ENCODE measurements at regions not wholly inside any gene's neighbourhood (a gene's known extent, or its start where the extent isn't known, plus 50 kb on each side); places are given as distances from the start of the nearest gene placed in this dataset.
"Not testable (repeated sequence)": the region's sequence is repeated elsewhere in the genome, so short reads cannot be mapped to it uniquely, and the experiment has no call there.

DNA sequence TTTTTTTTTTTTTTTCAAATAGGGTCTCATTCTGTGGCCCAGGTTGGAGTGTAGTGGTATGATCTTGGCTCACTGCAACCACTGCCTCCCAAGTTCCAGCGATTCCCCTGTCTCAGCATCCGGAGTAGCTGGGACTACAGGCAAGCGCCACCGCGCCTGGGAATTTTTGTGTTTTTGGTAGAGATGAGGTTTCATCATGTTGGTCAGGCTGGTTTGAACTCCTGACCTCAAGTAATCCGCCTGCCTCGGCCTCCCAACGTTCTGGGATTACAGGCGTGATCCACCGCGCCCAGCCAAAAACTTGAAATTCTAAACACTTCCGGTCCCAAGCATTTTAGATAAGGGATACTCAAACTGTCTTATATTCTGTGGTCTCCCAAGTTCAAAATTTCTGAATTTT is 718.9 kb upstream of the MEF2C start:
- DNase-seq: no peak

DNA sequence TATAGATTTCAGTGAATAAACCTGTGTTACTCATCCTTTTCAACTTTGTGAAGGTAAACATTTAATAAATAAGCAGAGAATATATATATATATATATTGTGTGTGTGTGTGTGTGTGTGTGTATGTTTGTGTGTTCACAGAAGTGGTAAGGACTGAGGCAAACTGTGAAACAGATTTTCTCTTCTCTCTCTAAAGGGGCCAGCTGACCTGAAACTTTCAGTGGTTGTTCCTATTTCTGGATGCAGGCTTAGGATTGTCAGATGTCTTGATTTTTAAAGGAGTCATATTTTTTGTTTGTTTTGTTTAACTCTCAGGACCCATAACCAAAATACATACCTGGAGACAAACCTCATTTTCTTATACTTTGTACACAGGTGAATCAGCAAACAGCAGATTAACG is 714.9 kb upstream of the MEF2C start:
- DNase-seq: no peak

DNA sequence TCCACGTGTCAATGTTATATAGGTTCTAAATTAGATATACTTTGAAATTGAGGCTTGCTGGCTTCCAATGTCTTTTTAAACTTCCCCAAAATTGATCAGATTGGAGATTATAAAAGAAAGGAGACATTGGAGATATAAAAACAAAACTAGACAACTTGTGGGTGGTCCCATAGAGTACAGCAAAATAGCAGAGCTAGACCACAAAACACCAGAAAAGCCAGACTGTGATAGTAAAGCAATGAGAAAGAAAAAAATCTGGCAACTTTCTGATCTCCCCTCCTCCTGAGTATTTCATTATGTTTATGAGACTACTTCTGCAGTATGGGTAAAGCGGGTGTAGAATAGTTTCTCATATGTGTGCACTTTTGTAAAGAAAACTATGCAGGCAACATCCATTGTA is 713.8 kb upstream of the MEF2C start:
- DNase-seq: no peak

DNA sequence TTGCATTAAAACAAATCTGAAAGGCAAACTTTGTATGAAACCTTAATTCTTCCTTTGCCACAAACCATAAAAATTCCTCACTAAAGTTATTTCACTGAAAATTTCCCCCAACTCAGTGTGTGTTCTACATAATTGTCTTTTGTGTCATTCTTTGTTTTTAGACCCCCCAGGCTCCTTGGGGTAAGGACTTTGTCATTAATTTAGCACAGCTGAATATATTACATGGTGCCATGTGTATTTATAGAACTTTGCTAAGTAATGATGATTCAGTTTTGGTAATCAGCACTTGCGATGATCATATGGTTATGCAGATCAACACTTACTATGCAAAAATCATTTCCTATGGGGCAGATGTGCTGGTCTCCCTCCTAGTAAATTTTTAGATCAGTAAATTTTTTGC is 712.1 kb upstream of the MEF2C start:
- no peak for DNase-seq

DNA sequence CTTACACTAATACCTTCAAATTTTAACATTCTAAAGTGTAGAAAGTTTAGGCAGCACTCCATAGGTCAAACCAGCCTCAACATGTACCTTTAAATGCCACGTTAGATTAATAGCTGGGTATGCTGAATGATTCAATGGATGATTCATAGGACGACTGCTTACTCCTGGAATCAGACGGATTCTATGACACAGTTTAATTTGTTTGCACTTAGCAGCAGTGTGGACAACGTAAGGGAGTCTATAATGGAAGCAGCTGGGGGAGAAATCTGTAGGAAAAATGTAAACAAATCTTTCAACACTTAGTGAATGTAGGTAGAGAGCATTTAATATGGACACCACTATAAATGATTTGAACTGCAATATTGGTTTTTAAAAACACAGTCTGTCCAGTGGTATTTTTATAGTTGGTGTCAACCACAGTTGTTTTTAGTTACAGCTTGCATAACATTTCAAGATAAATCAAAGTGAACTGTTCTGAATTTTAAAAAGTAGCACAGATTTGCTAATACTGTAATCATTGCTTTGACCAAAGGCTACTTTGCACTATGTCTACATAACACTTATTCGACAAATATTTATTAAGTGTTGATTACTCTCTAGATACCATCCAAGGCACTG is 701.5 kb upstream of the MEF2C start:
- no peak for DNase-seq

DNA sequence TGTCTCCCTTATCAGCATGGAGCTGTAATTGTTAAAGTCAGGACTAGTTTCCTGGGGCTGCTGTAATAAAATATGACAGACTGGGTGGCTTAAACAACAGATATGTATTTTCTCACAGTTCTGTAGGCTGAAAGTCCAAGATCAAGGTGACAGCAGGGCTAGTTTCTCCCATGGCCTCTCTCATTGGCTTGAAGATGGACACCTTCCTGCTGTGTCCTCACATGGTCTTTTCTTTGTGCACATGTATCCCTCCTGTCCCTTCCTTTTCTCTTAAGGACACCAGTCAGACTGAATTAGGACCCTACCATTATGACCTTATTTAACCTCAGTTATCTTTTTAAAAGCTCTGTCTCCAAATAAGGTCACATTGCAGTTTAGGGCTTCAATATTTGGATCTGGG is 700.5 kb upstream of the MEF2C start:
- DNase-seq: no peak

DNA sequence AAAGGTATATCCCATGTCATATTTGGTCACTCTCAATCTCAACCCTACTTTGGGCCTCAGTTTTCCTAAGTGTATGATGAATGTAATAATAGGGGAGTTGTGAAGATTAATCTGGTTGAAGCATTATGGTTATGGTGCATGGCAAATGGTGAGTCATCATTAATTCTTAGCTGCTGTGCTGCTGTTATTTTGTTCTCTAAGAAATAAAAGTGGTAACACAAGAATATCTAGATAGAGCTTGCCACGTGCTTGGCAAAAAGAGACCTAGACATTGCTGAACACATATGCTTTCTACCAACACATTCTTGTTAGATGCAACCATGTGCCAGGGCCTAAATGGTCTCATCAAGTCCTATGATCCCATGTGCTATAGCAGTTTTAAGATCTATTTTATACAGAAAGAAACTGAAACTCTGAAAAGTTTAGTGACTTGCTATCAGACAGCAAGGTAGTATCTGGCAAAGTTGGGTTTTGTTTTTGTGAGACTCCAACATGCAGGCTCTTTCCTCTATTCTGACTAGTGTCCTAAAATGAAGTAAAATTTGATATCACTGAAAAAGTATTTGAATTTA is 699.9 kb upstream of the MEF2C start:
- DNase-seq: no peak

DNA sequence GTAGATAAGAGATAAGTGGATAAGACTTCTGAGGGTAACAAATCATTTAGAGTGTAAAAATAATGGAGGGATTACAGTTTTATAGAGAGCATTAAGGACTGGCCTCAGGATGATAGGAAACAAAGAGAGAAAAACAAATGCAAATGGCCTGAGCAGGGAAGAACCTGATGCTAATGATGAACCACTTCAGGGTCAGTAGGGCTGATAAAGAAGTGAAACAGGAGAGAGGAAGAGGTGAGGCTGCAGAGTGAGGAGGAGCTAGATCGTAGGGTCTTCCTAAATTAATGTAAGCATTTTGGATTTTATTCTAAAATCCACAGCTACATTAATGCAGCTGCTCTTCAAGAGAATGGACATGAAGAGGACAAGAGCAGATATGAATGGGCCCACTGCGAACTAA is 698.0 kb upstream of the MEF2C start:
- no peak for DNase-seq

DNA sequence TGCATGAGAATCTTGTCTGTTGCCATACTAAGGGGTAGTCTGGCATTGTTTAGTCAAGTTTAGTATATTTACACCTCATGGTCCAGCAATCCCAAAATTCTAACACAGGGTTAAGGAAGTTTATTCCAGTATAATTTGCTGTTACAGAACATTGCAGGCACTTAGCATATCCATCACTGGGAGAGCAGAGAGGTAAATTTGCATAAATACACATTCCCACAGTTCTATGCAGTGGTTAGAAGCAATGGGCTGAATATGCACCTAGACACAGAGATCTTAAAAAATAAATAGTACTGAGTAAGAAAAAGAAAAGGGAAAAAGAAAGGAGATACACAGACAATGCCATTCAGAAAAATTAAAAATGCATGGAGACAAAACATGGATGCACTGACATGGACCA is 692.3 kb upstream of the MEF2C start:
- no peak for DNase-seq

DNA sequence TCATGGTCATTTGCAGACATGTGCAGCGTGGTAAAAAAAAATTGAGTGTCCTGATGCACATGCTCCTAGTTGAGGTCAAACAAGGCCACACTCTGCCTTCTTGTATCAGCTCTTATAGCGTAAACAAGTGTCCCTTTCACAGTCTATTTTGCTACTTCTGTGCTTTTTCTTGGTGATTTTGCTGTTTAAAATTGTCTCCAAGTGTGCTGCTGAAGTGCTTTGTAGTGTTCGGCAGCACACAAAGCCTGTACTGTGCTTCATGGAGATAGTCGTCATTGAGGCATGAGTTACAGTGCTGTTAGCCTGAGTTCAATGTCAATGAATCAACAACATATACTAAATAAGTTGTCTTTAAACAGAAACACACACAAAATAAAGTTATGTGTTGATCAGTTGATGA is 690.4 kb upstream of the MEF2C start:
- no peak for DNase-seq

DNA sequence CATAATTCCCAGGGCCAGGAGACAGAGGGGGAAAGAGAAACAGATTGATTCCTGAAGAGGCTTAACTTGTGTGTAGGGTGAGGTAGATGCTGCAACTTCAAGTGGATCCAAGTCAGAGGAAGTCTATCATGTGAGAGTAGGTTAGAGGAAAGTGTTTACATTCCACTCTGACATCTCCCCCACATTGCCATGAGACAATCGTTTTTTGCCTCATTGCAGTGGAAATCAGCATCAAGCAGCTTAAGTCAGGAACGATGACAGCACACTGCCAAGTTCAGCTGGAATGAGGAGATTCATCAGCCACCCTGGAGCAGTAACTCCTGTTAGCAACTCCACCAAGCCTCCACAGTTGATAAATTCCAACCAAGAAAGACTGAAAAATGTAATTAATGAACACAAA is 689.7 kb upstream of the MEF2C start:
- DNase-seq: no peak

DNA sequence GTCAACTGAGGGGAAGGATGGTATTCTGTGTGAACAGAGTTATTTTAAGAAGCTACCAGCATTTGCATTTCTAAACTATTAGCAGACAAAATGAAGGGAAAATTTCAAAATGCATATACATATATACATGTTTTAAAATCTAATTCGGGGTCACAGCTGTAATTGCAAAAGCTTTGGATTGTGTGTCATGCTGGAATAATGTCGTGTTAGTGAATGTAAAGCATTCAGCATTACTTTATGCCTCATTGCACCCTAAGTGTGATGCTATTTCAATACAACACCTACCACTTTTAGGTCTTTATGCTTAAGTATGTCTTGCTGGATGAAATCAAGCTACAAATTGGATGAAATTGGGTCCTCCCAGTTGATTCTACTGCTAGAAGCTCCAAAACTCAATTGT is 687.6 kb upstream of the MEF2C start:
- DNase-seq: no peak

DNA sequence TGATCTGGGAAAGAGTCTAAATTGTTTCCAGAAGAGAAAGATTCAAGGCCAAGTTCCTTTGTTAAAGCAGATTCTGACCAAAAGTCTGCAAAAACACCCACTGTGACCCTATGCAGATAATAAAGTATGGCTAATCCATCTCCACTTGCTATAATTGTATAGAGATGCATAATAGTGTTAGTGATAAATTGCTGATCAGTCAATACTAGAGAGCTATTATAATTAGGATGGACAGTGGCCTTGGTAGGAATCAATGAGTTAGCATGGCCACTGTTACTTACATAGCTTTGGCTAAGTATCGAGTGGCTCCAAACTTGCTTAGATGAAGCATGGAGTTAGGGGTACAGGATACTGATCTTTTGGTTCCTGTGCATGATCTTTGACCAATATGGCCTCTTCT is 683.4 kb upstream of the MEF2C start:
- no peak for DNase-seq

DNA sequence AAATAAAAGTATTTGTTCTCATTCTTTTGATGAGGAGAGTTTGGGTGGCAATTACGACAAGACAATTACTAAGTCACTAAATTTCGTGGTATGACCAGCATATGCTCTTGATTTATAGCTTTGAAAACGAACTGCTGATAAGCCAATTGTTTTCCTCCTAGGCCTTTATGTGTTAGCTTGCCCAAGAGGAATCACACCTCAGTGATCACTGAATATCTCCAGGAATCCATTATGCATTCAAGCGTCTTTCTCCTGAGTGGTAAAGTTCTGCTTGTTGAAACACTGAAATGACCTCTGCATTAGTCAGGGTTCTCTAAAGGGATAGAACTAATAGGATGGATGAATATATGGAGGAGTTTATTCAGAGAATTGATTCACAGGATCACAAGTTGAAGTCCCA is 677.7 kb upstream of the MEF2C start:
- no peak for DNase-seq

DNA sequence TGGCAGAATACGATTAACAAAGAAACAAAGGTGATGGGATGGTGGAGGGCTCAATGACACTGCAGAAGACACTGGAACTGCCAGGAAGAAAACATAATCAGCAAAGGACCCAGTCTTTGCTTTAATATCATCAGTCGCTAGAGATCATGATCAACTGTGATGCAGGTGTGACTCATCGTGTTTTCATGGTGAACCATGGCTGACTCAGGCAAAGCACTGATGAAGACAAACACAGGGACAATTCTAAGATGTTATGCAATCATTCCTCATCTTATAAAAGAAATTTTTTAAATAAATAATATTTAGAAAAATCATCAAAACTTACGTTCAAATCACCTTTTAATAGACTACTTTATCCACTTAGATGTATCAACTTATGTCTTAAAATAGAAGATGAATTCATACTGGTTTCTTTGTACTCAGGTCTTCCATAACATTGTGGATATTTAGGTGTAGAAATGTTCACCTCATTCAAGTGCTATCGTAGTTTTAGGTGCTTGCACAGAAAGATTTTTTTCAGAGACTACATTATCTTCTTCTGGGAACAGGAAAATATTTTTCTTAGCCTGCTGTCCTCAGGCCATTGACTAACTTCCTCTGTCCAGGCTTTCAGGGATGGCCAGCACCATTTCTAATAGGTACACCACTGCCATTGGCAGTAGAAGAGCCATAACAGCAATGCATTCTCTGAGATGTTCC is 673.4 kb upstream of the MEF2C start:
- no peak for DNase-seq

DNA sequence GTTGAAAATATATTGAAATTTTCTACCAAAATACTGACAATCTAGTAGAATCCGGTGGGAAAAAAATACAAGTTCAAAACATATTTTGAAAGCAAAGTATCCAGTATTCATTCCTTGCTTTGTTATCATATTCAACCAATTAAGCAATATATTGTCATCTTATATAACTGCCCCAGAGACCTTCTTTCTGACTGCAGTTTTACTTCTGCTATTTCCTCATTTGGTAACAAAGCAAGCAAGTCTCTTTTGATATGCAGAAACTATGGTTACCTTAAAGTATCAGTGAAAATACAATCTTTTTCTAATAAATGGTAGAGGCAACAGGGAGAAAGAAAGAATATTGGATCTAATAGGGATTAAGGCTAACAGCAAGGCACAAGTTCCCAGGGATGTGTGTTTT is 663.7 kb upstream of the MEF2C start:
- peak; percentile 6 for DNase-seq

DNA sequence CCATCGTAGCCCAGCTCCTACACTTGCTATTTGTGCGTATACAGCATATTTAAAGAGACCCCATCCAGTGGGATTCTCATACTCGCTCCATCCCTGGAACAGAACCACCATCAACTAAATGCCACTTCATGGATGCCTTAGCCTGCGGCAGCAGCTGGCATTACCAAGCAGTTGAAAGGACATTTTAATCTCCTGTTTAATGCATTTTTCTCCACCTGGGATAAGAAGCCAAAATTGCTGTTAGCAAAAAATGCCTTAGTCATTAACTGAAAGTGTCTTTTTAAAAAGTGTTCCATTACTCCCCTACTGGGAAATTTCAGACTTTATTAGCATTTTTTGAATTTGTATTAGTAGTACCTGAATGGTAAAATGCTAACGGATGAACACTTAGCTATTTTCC is 662.6 kb upstream of the MEF2C start:
- no peak for DNase-seq

DNA sequence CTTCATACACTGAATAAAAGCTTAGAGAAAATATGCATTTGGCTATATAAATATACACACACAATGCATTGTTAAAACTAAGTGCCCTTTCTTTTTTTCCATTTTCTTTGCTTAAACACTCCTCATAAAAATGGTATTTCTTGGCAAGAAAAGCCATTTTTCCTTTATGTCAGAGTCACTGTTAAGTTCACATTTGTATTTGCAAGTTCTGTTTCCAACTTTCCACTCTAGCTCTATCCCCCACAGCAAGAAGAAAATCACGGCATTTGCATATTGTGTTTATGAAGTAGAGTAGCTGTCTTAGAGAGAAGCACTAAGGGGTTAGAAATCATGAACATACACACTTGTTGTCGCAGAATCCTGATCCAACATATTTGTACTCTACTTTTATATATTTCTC is 662.1 kb upstream of the MEF2C start:
- DNase-seq: no peak

DNA sequence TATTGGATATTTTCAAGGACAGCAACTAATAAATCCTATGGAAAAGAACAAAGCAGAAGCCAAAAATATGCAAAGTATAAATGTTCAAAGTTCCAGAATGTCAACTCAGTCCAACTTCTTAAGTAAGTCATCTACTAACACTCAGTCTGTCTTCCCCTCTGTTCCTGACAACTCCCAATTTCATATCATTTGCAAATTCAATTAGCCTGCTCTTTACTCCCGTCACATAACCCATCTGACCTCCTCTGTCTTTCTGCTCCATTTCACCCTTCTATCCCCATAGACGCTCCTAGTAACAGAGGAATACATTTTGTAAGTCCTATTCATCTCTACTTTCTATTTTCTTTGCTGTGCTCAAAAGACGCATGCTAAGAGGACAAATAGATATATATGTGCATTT is 659.8 kb upstream of the MEF2C start:
- DNase-seq: no peak

DNA sequence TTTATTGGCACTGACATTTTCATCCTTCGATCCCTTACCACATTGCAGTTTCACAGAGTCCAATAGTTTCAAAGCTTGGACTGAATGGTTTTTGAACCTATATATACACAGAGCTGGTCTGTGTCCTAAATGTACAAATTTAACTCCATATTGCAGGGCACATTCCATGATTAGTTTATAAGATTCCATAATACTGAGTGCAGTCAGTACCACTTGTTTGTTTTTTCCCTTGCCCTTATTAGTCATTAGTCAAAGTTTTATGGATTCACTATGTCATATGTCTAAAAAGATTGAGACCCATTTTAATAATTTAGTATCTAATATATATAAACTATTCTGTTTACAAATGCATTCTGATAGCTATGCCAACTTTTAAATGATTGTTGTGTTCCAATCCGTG is 654.8 kb upstream of the MEF2C start:
- no peak for DNase-seq

DNA sequence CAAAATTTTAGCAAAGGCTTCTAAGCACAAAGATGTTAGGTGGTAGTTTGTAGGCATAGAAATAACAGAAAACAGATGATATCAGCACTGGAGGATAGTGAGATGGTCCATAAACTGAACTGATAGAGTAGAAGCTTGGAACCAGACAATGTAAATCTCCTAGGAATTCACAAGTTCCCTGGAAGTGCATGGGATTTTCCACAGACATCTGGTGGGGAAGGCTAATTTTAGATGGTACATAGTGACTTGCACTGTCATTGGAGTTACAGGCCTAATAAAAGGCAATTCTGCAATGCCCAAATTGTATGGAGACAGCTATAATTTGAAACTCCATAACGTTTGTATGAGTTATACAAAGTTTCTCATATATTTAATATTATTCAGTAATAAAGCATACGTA is 653.0 kb upstream of the MEF2C start:
- no peak for DNase-seq

DNA sequence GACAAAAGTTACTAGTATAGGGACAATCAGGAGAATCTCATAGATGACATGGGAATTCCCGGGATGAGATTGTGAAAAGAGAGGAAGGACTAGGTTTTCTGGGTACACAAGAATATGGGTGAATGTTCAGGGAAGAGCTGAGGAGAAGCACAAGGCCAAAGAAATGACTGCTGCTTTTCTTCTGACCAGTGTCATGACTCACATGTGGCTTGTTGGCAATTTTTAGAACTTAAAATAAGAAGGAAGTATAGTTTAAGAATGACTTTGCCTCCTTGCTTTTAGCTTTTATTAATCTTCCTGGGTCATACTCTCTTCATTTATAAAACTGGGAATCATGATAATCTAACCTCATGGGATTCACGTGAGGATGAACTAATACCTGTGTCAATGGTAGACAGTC is 652.4 kb upstream of the MEF2C start:
- no peak for DNase-seq

DNA sequence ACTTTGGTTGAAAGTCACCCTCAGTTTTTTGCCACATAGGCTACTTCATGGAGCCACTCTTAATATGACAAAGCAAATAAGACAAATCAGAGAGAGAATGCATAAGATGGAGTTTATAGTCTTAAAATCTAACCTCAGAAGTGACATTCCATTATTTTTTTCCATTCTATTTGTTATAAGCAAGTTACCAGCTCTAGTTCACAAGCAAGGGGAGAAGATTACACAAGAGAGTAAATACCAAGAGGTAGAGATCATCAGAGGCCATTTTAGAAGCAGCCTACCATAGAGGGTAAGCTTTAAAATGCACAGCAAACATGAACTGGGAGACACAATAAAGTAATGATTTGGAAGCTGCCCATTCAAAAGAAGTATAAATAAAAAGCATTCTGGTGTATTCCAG is 651.3 kb upstream of the MEF2C start:
- no peak for DNase-seq

DNA sequence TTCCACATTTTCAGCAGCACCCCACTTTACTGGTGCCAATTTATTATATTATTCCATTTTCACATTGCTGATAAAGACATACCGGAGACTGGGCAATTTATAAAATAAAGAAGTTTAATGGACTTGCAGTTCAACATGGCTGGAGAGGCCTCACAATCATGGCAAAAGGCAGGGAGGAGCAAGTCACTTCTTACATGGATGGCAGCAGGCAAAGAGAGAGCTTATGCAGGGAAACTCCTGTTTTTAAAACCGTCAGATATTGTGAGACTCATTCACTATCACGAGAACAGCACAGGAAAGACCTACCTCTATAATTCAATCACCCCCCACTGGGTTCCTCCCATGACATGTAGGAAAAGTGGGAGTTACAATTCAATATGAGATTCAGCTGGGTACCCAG is 641.8 kb upstream of the MEF2C start:
- DNase-seq: no peak

DNA sequence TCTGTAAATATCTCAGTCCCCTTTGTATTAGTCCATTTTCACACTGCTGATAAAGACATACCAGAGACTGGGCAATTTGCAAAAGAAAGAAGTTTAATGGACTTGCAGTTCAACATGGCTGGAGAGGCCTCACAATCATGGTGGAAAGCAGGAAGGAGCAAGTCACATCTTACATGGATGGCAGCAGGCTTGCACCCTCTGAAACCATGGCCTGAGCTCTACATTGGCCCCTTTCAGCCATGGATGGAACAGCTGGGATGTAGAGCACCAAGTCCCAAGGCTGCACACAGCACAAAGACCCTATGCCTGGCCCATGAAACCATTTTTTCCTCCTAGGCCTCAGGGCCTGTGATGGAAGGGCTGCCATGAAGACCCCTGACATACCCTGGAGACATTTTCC is 640.9 kb upstream of the MEF2C start:
- DNase-seq: not testable (repeated sequence)

Measured in hematopoietic multipotent progenitor cell treated with erythropoietin and hydrocortisone succinate and interleukin-3 and kit ligand, for 6 days (in vitro differentiated cells).